ENCODE measurements at regions not wholly inside any gene's neighbourhood (a gene's known extent, or its start where the extent isn't known, plus 50 kb on each side); places are given as distances from the start of the nearest gene placed in this dataset.

DNA sequence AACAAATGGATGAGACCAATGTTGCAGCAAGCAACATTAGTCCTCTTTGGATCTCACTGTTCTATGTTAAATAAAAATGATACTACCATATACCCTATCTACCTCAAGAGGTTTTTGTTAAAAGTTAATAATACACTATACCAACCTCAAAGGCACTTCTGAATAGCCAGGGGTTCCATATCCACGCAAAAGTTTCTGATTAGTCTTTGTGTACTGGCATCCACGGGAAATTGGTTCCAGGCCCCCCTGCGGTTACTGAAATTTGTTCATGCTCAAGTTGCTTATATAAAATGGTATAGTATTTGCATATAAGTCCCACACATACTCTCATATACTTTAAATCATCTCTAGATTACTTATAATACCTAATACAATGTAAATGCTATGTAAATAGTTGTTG lies 585.7 kb downstream of the INSC start:
- no peak for DNase-seq

DNA sequence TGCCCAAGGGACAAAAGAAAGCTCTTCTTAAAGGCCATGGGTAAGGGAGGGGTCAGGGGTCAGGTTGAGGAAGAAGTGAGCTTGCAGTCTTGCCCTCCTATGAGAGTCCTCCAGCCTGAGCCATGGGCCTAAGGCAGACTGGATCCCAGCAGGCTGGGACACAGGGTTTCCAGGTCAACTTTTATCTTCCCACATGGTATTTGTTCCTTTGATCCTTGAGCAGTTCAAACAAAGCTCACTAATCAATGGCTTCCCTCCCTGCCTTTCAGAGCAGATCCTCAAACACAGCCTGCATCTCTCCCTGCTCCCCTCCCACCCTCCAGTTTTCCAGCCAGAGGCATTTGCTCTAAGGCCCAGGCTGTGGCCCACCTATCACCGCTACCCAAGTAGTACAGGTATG lies 589.3 kb downstream of the INSC start:
- no peak for DNase-seq

- no peak for DNase-seq
Observed at GRCh38 chr11:15704556-15704955, 589.8 kb downstream of the INSC start.

DNA sequence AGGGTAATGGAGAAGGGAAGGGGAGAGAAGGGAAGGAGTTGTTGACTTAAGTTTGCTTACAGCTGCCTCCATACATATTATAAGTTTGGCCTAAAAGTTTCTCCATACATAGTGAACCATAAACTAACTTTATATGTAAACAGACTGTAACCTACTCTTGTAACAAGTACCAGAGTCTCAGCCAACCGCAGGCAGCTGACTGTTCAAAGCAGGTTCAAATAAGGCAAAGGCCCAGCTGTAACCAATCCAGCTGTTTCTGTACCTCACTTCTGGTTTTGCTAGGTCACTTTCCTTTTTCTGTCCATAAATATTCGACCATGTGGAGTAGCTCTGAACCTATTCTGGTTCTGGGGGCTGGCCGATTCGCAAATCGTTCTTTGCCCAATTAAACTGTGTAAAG lies 591.2 kb downstream of the INSC start:
- no peak for DNase-seq

DNA sequence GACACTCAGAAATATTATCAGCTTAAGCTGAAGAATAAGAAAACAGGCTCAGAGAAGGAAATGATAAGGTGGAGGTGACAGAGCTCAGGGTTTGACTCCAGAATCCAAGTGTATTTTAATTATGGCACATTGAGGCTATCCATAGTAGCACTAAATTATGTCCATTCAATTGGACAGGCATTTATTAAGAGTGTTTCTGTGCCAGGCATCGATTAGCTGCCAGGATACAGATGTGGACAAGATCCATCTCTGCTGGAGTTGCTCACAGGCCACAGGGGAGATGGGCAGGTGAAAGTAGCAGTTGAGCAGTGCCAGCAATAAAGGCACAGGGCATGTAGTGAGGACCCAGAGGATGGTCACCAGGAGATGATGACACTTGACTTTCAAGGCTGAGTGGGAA lies 592.5 kb downstream of the INSC start:
- DNase-seq: no peak

GRCh38 chr11:15707971-15708370 lies 593.2 kb downstream of the INSC start:
- DNase-seq: peak; percentile 2

DNA sequence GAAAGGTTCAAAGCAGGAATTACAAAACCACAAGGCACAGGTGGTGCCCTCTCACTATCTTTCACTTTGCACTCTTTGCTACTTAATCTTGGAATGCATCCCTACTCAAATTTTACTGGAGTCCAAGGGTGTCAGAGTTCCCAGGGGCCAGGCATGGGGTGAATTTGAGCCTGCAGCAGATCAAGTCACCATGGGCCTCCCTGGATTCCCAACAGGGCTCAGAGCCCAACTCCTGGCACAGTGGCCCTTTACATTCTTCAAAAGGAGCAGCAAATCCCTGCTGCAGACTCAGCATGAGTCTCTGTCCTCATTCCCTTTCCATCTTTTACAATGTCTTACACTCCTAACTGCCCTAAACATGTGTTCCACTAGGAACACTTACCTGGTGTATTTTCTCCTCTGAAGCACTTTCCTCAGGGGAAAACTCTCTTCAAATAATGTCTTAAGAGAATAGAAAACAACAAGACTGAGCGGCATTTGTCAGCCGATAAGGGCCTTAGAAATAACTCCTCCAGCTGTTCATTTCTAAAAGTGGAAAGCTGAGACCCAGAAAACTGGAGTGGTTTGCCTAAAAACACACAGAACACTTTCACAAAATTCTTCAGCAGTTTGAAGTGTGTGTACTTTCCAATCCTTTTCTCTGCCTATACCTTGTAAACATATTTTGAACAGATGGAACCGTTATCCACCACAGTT lies 596.0 kb downstream of the INSC start:
- no peak for DNase-seq

DNA sequence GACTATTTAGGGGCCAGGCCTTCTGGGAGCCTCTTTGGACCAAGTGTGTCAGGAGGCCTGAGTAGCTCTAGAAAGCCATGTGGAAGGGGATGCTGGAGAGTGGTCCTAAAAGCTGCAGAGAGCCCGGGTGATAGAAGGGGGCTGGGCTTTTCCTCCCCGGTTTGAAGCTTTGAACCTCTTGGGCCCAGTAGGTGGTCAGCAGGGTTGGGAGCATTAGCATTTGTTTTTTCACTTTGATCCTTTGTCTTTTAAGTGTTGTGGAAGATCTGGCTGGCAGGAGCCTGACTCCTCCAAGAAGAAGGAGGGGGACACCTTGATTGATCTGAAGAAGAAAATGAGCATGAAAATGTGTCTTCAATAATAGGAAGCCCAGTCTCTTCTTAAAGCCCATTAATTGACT lies 596.6 kb downstream of the INSC start:
- DNase-seq: no peak

DNA sequence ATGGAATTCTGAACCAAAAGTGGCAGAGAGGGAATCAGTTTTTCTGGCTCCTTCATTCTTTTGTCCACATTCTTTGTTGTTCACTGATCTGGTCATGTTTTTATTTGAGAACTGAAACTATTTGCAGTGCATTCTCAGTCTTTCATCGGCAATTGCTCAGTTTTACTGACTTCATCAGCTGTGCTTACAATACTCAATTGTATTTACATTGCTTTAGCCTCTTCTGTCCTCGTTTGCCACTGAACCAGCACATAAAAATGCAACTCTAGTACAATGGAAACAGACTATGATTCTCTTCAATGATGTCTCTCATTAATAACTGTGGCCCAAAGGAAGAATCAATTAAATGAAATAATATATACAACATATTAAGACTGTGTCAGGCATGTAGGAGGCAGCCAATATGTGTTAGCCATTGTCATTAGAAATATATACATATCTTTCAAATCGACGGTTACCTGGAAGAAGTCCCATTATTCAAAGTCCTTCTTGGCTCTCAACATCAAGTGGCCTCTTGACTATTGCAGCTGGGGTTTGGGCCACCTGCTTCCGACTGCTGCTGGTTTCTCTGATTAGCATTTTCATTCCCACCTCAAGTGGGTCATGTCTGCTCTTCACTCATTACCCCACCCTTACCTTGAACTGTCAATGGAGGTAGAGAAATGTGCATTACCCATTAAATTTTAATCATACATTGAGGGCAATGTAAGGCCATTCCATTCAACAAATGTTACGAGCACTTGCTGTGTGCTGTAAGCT lies 600.1 kb downstream of the INSC start:
- DNase-seq: no peak

DNA sequence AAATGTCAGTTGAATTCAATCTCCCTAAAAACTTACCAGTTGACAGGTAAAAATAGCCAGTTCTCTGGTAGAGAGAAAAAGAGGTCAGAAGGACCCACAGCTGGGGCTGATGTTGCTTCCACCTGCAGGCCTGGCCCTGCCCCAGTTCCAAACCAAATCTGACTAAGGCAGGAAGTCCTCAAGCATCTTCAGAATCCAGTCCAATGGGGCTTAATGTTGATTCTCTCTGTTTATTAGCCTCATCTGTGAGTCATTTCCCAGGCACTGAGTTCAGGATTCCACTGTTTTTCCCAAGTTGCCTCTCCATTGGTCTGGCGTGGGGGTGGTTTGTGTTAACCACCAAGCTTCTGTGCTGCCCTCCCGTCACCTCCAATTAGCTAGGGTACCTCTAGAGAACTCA lies 601.8 kb downstream of the INSC start:
- DNase-seq: peak; percentile 16

- no peak for DNase-seq
Observed at GRCh38 chr11:15720460-15720859, 605.7 kb downstream of the INSC start.

GRCh38 chr11:15723966-15724365 lies 609.2 kb downstream of the INSC start:
- no peak for DNase-seq

- no peak for DNase-seq
Observed at GRCh38 chr11:15724601-15725000, 609.9 kb downstream of the INSC start.

DNA sequence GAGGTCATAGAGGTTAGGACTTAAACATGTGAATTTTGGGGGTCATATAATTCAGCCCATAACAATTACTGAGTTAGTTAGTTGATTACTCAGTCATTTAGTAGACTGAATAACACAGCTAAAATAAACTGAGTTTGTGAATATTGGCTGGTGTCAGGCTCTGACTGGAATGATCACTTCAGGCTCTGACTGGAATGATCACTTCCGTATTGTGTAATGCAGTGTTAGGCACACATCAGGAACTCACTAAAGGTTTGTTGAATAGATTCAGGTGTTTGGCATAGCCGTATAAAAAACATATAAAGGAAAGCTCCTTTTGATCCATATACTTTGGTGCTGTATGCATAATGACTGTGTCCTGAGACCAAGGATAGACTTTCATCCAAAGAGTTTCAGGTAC lies 610.5 kb downstream of the INSC start:
- DNase-seq: no peak

DNA sequence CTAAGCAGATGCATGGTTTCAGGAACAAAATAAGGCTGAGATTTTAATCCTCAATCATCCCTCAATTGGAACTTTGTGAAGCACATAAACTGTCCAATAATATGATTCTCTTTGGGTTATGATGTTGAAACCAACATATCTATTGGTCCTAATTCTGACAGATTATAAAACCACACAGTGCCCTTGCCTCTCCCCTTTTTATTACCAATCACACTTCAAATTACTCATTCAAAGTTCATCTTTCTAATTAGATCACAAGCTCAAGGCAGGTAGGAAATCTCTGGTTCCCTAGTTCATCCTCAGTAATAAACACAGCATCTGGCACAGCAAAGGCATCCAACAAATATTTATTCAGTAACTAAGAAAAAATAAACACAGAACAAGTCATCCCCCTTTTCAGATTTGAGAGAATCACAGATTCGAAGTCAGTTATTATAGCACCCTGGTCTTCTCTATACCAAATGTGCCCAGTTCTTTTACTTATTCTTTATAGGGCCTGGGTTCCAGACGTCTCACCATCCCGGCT lies 611.6 kb downstream of the INSC start:
- DNase-seq: no peak

- no peak for DNase-seq
Observed at GRCh38 chr11:15726893-15727519, 612.3 kb downstream of the INSC start.

GRCh38 chr11:15727520-15727914 lies 612.8 kb downstream of the INSC start:
- no peak for DNase-seq

DNA sequence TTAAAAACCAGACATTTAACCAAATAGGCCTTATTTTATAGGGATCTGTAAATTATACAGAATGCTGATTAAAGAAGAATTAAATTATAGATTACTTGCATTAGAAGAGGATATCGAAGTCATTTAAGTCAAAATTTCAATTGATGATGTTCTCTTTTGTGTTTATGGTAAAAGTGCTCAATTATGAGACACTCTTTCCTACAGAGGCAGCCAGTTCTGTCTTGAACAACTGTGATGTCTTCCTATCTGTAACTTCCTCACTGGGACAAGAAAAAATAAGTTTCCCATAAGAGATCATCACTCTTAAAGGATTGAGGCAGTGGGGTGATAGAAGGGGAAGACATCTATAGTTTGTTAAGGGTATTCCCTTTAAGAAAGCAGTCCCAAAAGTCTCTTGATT lies 613.5 kb downstream of the INSC start:
- DNase-seq: no peak

DNA sequence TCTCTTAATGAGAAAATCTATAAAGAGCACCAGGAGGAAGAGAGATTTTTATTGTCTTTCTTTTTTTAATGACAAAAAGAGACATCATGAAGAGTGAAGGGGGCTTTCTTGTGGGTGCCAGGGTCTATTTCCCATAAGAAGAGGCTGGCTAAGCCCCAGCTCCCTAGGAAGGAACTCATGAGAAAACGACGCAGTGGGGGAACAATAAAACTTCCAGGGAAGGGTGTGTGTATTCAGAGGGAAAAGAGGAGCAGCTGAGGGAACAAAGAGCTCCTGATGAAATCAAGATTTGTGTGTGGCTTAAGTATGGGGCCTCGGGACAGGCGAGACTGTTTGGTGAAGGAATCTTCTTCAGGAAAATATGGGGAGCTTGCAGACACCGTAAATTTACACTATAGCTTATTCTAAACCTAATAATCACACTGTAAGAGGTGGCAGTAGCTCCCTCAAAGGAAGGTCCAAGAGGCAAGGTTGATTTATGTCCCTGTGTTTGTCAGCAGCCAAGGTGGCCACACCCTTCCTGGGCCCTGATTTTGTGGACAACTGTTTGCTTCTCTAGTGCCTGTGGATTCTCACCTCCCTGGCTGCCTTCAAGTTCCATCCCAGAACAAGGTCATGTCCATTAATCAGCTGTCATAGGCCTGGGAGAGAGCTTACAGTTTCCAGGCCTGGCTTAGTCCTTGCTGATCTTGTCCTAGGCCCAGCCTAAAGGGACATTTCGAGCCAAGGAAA lies 615.7 kb downstream of the INSC start:
- DNase-seq: no peak

- no peak for DNase-seq
Observed at GRCh38 chr11:15730995-15731385, 616.3 kb downstream of the INSC start.

- no peak for DNase-seq
Observed at GRCh38 chr11:15735706-15736105, 620.6 kb downstream of the SOX6 start.

- DNase-seq: no peak
Observed at GRCh38 chr11:15737320-15737719, 619.0 kb downstream of the SOX6 start.

GRCh38 chr11:15738931-15739330 lies 617.4 kb downstream of the SOX6 start:
- DNase-seq: no peak

Measured in fibroblast of skin of back (primary cell).